HG03045 (cell line): ENCODE measurements at regions not wholly inside any gene's neighbourhood (a gene's known extent, or its start where the extent isn't known, plus 50 kb on each side); places are given as distances from the start of the nearest gene placed in this dataset.

ENCODE experiments used
- ATAC-seq: cut with Tn5 transposase; IDR thresholded peaks from one replicate; pipeline ENCODE4 v1.9.1; 2021; ENCODE audit warnings: mild to moderate bottlenecking, moderate library complexity; ENCODE audit not compliant: unreplicated experiment

DNA sequence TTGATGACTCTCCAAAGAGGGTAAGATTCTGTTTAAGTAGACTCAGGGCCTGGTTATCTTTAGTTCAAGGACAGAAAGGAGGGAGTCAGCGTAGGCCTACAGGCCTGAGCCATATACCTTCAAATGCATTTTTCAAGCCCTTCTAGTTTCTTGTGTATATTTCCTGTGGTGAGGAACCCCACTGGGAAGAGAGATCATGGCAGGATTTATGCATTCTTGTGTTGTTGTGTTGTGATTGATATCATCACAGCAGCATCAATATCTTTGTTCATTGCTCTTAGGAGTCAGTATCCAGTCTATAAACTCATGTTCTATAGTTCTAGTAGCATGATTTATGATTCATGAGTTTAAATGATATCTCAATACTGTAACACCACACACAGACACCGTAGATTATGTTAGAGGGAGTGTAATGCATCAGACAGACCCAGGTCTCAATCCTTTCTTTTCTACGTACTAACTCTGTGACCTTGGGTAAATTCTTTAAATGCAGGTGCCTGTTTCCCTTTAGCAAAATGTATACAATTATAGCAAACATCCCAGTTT lies 427.5 kb downstream of the PDCD6IP start:
- no peak for ATAC-seq

DNA sequence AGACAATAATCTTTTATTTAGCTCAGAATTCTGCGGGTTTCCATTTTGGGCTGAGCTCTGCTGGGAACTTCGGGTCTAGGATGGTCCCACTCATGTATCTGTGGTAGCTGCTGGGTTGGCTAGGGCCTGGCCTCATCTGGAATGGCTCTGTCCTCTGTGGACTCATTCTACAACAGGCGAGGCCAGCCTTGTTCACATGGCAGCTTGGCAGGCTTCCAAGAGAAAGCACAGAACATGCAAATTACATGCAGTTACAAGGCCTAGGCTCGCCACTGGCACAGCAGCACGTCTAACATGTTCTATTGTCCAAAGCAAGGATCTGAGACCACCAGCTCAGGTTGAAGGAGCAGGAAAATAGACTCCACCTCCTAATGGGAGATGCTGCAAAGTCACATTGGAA lies 431.4 kb downstream of the PDCD6IP start:
- ATAC-seq = no peak

- ATAC-seq = no peak
Measured at GRCh38 chr3:34235096-34235495, 436.7 kb downstream of the PDCD6IP start.

DNA sequence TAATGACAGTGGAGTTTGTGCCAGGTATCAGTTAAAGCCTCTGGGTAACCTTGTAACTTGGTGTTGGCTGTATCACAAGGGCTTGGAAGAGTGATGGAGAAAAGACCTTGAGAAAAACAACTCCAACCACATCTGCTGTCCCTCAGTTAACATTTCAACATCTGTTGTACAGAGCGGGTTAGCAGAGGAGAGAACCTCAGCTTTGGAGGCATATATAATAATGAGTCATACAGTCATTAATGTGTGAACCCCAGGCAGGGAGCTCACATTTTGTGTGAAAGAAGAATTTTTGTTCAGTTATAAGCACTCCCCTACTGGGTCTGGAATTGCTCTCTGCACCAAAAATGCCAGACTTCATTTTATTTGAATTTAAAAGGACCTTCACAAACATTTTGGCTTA lies 439.5 kb downstream of the PDCD6IP start:
- ATAC-seq = no peak

GRCh38 chr3:34238407-34238806 lies 440.0 kb downstream of the PDCD6IP start:
- no peak for ATAC-seq

DNA sequence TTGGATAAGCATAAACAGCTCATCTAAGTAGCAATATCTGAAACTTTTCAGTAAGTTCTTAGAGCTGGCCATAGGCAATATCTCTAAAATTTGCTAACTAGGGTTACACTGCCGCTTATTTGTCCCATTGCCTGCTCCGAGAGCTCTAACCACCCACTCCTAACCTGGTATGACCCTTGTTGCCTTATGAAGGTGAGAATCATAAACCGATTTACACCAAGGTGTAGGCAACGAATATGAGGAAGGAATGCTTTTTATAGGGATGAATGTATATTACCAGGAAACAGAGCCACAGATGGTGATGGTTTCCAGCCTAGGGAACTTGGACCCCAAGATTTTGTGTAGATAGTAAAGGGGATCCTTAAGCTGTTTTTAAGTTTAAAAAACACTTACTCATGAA lies 440.9 kb downstream of the PDCD6IP start:
- ATAC-seq = no peak

- ATAC-seq = no peak
Measured at GRCh38 chr3:34239875-34240274, 441.4 kb downstream of the PDCD6IP start.

GRCh38 chr3:34247401-34247800 lies 449.0 kb downstream of the PDCD6IP start:
- no peak for ATAC-seq

DNA sequence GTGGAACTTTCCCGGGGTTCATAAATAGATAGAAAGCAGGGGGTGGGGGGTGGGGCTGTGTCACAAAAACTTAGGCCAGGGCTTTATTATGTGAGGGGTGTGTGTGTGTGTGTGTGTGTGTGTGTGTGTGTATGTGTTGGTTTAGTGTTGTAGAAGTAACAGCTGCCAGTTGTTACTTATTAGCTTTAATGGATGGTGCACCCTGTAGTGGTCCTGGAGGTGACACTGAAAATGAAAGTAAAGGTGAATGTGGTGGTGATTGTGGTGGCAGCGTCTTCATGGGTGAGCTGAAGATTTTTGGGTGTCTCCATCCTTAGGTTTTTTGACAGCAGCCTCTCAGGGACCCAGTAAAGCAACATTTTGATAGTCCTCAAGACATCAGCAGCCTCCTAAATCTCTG lies 449.9 kb downstream of the PDCD6IP start:
- ATAC-seq = peak; percentile 86

GRCh38 chr3:34254285-34254684 lies 455.9 kb downstream of the PDCD6IP start:
- ATAC-seq = no peak

- no peak for ATAC-seq
Measured at GRCh38 chr3:34256021-34256420, 457.6 kb downstream of the PDCD6IP start.

GRCh38 chr3:34256791-34257190 lies 458.4 kb downstream of the PDCD6IP start:
- no peak for ATAC-seq

GRCh38 chr3:34258271-34258998 lies 460.0 kb downstream of the PDCD6IP start:
- no peak for ATAC-seq

- ATAC-seq = no peak
Measured at GRCh38 chr3:34260271-34261000, 462.0 kb downstream of the PDCD6IP start.

DNA sequence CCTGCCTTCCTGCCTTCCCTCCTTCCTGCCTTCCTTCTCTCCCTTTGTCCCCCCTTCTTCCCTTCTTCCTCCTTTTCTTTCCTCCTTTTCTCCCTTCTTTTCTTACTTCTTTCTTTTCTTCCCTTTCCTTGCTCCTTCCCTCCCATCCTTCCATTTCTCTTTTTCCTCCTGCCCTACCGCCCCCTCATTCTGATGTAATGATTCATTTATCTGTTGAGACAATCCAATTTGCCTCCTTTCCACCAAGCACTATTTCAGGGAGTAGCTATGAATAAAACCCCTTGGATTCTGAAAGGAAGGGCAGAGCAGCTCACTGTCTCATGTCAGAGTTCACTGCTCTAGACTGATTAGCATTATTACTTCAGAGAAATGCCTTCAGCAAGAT lies 462.6 kb downstream of the PDCD6IP start:
- no peak for ATAC-seq

DNA sequence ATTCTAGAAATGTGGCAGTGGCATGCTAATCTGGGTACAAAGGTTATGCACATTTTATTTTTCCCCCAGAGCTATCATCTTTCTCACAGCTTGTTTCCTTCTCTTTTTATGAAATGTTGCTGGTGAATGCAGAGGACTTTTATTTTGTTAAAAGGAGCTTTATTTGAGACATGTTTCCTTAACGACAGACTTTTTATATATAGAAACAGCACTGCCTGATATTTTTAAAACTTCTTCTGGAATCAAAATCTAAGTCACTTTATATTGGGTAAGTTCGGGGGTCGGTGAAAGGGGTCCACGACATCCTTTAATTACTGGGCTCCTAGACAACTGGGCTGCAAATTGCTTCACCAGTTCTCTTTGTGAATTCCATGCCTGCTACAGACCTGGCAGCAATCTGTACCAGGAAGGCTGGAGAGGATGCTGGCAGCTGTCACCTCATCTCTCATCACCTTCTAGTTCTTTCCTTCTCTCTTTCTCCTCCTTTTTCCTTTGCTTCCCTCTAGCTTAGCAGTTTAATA lies 464.7 kb downstream of the PDCD6IP start:
- ATAC-seq = no peak

DNA sequence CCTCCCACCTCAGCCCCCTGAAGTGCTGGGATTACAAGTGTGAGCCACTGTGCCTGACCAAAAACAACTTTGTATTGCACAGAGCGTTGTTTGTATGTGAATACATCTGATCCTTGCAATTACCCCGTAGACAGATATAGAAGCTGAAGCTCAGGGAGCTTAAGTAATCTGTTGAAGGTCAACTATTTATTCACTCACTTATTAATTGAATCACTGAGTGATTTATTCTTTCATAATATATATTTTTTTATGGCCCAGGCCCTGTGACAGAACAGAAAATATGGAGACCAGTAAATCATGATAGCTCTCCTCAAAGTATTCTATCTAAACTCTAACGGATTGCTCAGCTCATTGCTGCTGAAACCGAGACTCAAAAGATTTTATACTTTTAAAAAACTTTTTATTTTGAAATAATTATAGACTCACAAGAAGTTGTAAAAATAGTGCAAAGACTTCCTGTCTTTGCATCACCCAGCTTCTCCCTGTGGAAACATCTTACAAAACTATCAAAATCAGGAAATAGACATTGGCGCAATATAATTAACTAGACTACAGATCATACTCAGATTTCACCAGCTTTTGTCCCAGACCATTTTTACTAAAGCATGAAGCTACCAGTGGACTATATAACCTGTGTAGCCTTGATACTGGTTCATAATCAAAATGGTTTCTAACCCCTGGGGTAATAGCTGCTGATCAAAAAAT lies 466.1 kb downstream of the PDCD6IP start:
- no peak for ATAC-seq

GRCh38 chr3:34267088-34267487 lies 468.7 kb downstream of the PDCD6IP start:
- no peak for ATAC-seq

DNA sequence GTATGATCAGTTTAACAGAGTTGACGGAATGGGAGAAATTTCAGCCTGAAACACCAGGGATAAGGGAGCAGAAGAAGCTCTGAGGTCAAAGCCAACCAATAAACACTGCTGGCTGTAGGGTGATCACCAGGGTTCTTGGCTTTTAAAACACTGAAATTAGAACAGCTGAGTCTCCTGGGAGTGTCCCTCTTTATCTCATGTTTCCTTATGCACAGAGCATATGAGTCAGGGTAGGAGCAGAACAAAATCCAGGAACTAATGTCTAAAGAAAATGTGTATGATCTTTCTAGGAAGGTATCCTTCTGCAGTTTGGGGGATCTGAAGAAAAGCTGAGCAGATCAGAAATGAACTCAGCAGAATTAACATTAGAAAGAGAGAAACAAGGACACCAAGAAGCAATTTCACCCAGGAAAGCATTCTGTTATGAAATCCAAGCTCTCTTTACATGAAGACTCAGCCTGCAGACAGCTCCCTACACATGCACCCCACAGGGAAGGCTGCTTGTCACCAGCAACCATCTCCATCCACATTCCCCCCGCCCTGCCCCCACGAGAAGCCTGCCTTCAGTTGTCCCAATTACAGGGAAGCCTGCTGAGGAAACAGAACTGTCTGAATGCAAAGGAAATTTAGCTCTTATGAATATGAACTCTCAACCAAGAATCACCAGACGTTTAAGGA lies 469.7 kb downstream of the PDCD6IP start:
- no peak for ATAC-seq

GRCh38 chr3:34275811-34276210 lies 477.4 kb downstream of the PDCD6IP start:
- no peak for ATAC-seq

- no peak for ATAC-seq
Measured at GRCh38 chr3:34276342-34276741, 477.9 kb downstream of the PDCD6IP start.
